ENCODE measurements at regions not wholly inside any gene's neighbourhood (a gene's known extent, or its start where the extent isn't known, plus 50 kb on each side); places are given as distances from the start of the nearest gene placed in this dataset.

DNA sequence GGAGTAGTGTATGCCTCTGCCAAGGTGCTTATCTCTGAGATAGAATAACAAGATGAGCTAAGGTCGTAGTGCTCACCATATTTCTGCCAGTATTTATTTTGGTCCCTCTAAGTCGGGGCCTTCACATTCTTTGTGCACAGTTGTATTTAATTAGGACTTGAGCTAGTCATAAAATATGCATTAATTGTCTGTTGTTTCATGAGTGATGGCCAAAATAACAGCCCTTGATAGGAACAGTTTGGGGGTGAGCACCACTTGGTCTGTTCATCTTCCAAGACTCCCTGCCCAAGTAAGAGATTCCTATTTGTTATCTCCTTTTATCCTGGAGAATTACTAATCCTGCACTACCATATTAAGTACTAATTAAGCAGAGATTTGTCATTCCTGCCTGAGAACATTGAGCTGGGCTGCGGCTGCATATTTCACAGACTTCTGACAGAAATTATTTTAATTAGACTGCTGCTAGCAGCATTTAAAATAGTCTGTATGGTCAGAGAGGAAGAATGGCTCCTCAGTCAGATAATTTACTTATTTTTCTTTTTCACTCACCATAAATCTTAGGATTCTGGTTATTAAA is 435.1 kb downstream of the MTX2 start:
- Mint-ChIP-seq H3K36me3 (ENCODE audit: unreplicated experiment) (no peaks in the 10 kb centered on the region), H3K27me3 (ENCODE audit: unreplicated experiment) (peaks cover 1% of the 10 kb centered on the region), H3K27ac (ENCODE audit: unreplicated experiment) (no peak overlapping the region), H3K4me1 (ENCODE audit: low read depth, unreplicated experiment) (no peaks in the 10 kb centered on the region), H3K4me3 (ENCODE audit: unreplicated experiment) (no peak overlapping the region), H3K9me3 (ENCODE audit: unreplicated experiment) (no peaks in the 10 kb centered on the region)
- DNase-seq, result no peak
- TF ChIP-seq, protein P1, sequence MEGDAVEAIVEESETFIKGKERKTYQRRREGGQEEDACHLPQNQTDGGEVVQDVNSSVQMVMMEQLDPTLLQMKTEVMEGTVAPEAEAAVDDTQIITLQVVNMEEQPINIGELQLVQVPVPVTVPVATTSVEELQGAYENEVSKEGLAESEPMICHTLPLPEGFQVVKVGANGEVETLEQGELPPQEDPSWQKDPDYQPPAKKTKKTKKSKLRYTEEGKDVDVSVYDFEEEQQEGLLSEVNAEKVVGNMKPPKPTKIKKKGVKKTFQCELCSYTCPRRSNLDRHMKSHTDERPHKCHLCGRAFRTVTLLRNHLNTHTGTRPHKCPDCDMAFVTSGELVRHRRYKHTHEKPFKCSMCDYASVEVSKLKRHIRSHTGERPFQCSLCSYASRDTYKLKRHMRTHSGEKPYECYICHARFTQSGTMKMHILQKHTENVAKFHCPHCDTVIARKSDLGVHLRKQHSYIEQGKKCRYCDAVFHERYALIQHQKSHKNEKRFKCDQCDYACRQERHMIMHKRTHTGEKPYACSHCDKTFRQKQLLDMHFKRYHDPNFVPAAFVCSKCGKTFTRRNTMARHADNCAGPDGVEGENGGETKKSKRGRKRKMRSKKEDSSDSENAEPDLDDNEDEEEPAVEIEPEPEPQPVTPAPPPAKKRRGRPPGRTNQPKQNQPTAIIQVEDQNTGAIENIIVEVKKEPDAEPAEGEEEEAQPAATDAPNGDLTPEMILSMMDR (IDR thresholded peaks at IDR 0.05; ENCODE audit: partially characterized antibody, unreplicated experiment), result no peak

DNA sequence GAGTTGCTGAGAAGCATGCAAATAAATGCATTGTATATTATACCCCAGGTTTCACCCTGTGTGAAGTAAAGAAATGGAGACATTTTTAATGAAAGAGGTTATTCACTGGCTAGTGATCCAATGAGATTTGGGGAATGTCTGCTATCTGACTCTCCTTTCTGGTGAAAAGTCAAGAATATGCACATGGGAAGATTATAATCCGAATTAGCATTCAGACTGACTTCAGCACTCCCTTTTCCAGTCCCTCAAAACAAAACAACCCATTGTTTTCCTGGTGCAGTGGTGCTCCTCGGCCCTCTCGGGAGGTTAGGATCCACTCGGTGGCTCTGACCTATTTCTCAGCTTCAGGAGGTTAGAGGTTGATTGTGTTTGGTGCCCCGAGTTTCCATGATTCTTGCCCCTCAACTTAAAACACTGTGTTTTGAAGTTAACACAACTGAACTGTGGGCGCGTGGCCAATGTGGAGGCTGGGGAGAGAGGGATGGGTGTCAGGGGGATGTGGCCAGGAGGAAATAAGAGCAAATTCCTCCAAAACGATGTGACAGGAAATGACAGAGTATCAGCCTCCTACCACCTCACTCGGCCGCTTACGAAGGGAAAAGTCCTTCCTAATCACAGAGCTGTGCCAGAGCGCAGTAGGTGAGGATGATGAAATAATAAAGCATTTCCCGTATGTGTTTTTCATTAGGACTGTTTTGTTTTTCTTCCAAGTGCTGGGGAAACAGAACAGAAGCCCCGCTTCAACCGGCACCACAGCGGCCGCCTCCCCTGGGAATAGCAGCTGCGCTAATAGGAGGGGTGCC is 440.1 kb downstream of the MTX2 start:
- Mint-ChIP-seq H3K27ac (ENCODE audit: unreplicated experiment) (no peak overlapping the region), H3K4me3 (ENCODE audit: unreplicated experiment) (no peak overlapping the region), H3K27me3 (ENCODE audit: unreplicated experiment) (peaks cover 1% of the 10 kb centered on the region), H3K4me1 (ENCODE audit: low read depth, unreplicated experiment) (peaks cover 7% of the 10 kb centered on the region), H3K36me3 (ENCODE audit: unreplicated experiment) (no peaks in the 10 kb centered on the region), H3K9me3 (ENCODE audit: unreplicated experiment) (no peaks in the 10 kb centered on the region)
- DNase-seq, result peak; percentile 27
- TF ChIP-seq, protein P1 (IDR thresholded peaks at IDR 0.05; ENCODE audit: partially characterized antibody, unreplicated experiment), result no peak

DNA sequence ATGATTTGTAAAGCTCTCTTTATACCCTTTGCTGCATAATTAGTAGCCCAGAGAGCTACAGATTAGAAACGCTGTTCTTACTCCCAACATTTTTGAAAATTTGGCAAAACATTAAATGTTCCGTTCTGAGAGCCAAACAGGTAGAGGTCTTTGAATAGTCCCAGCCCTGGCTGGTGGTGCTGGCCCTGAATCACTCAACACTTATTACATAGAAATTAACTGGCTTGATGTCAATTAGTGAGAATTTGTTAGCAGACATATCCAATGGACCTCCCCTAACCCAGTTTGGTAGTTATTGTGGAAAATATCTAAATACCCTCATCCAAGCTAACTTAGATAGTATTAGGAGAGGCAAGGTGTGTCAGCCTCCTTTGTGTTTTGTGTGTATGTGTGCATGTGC is 440.7 kb downstream of the MTX2 start:
- Mint-ChIP-seq H3K4me3 (ENCODE audit: unreplicated experiment) (peak overlapping the region; percentile 23), H3K9me3 (ENCODE audit: unreplicated experiment) (no peaks in the 10 kb centered on the region), H3K27me3 (ENCODE audit: unreplicated experiment) (peaks cover 1% of the 10 kb centered on the region), H3K36me3 (ENCODE audit: unreplicated experiment) (no peaks in the 10 kb centered on the region), H3K27ac (ENCODE audit: unreplicated experiment) (no peak overlapping the region), H3K4me1 (ENCODE audit: low read depth, unreplicated experiment) (peaks cover 7% of the 10 kb centered on the region)
- DNase-seq, result no peak
- TF ChIP-seq, protein P1 (IDR thresholded peaks at IDR 0.05; ENCODE audit: partially characterized antibody, unreplicated experiment), result no peak

DNA sequence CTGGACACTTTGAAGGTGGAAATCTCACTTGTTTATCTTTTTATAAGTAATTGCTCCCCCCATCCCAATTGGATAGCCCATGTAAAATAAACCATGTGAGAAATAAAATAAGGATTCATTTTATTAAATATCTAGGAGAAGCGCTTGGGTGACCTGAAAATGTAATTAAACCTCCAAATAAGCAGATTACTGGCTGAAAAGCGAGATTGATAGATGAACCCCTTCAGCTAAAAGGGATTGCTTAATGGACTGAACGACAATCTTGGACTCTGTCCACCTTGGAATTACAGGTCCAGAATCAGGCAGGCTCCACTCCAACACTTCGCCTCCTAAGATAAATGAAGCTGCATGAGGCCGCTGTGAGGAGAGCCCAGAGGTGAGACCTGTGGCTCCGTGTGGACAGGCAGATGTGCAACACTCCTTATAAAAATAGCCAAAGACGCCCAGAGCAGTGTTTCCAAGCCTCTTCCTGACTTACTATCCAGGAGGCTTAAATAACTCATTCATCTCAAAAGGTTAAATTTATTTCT is 441.5 kb downstream of the MTX2 start:
- H3K9me3 Mint-ChIP-seq (ENCODE audit: unreplicated experiment), result no peaks in the 10 kb centered on the region
- TF ChIP-seq, protein P1 (IDR thresholded peaks at IDR 0.05; ENCODE audit: partially characterized antibody, unreplicated experiment), result no peak
- no peak overlapping the region for H3K27ac Mint-ChIP-seq (ENCODE audit: unreplicated experiment)
- no peaks in the 10 kb centered on the region for H3K36me3 Mint-ChIP-seq (ENCODE audit: unreplicated experiment)
- no peak overlapping the region for H3K4me3 Mint-ChIP-seq (ENCODE audit: unreplicated experiment)
- peaks cover 7% of the 10 kb centered on the region for H3K4me1 Mint-ChIP-seq (ENCODE audit: low read depth, unreplicated experiment)
- no peak for DNase-seq
- no peaks in the 10 kb centered on the region for H3K27me3 Mint-ChIP-seq (ENCODE audit: unreplicated experiment)
